ENCODE measurements at regions not wholly inside any gene's neighbourhood (a gene's known extent, or its start where the extent isn't known, plus 50 kb on each side); places are given as distances from the start of the nearest gene placed in this dataset.

- no peak for DNase-seq
These were observed 50.3 kb upstream of the GADD45G start for GRCh38 chr9:89554307-89555035.

DNA sequence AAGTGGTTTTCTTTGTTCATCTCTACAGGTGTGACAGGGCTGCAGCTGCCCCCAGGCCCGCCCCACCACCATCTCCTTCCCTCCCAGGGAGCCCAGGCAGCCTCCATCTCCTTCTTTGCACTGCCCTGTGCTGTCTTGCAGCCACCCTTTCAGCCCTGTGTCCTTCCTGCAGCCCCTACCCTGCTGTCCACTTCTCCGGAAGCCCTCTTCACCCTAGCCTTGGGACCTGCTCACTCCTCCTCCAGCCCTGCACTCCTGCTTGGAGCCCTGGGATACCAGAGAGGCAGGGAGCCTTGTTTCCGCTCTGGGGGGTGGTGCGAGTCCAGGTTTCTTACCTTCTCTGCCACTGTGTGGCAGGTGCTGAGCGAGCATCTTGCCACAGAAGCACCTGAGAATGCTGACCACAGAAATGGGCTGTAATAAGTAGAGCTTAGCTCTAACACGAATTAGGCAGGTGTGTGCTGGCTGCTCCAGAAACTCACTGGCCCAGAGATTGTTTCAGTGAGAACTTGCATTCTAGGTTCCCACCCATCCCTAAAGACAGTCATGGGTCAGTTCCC is 51.3 kb upstream of the GADD45G start:
- DNase-seq, result no peak

DNA sequence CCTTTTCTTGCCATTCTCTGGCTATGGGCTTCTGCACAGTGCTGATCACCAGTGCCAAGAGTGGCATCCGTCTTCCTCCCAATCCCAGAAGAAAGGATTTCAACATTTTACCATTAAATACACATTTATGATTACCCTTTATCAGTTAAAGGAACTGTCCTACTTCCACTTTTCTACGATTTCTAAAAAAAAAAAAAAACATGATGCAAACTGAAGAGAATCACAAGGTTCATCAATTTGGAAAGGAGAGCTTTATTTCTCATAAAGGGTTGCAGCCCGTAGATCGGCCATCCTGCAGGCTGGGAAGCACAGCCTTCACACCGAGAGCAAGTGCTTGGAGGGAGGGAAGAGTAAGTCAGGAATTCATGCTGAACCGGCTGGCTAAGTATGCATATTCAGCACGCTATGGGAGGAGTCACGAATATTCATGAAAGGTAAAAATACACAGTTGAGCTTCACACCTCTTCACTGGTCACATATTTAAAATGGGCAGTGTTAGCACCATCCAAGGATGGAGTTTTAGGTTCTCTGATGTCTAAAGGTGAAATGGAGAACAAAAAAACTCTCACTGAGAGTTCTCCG is 52.5 kb upstream of the SEMA4D start:
- DNase-seq, result no peak

- DNase-seq, result peak; percentile 89
These were observed 51.2 kb upstream of the SEMA4D start for GRCh38 chr9:89549031-89549644.

DNA sequence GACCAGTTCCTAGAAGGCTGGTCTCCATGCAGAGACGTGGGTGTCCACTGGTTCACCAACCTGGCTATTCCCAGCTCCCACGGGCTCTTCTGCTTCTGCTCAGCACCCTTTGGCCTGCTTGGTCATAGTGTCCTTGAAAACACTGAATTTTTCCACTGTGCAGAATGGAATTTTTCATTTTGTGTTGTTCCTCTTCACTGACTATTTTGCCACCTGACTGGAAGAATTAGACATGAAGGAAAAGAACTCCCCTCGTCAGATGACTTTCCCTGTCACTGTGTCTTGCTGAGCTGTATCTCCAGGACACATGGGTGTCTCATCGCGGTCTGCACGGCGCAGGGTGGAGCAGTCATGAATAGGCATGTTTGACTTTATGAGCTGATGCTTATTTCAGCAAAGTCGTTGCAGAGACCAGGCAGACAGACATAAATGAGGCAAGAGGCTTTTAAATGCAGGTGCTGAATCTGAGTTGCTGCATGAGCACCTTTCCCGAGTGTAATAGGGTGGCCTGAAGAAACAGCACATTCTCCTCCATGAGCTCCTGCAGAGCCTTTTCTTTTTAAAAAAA is 50.2 kb upstream of the SEMA4D start:
- no peak for DNase-seq
